ENCODE measurements at regions not wholly inside any gene's neighbourhood (a gene's known extent, or its start where the extent isn't known, plus 50 kb on each side); places are given as distances from the start of the nearest gene placed in this dataset.
"Not testable (repeated sequence)": the region's sequence is repeated elsewhere in the genome, so short reads cannot be mapped to it uniquely, and the experiment has no call there.

GRCh38 chr9:104276709-104277245, 182.7 kb downstream of the SMC2 start:
- DNase-seq = no peak

DNA sequence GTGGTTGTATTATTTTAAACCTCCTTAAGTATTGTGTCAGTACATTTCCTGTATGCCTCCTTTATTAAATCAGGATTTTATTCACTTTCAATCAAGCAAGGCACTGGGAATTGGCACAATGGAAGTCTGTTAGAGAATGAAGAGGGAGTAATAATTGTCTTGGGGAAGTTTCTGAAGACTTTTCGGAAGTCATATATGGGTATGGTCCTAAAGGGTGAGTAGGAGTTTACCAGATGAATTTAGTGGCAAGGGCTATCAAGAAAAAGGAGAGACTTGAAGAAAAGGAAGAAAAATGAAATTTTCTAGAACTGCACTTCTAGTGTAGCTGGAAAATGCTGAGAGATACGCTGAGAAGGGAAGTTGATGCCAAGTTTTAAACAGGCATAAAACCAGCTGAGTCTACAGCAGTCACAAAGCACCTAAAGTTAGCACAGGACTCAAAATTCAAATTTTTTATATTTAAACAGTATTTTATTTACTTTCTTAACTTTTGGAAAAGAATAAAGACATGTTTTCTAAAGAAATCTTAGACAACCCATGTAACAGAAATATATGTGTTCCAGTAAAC, 184.9 kb downstream of the SMC2 start:
- DNase-seq = no peak

DNA sequence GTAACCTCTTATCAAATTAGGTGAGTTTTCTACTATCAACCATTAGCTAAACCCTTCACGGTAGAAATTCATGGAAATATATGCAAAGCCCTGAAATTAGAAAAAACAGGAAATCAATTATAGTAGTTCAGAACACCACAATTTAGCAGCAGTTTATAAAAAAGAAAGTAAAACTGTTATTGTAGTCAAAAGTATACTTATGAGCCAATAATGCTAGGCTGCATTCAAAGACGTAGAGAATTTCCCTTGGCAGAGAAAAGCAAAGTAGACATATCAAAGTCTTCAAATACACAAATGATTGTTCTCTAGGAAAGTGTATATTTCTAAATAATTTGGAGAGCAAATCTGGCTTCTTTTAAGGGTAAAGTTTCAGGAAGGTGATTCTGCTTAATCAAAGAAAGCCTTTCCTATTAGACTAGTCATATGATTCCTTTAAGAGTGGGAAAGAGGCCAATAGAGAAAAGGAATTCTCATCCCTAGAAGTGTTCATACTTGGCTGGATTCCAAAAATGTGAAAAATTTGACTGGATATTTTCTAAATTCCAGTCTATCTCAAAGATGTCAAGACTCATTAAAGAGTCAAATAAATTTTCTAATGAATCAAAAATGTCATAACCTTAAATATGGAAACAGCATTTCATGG, 185.5 kb downstream of the SMC2 start:
- no peak for DNase-seq

DNA sequence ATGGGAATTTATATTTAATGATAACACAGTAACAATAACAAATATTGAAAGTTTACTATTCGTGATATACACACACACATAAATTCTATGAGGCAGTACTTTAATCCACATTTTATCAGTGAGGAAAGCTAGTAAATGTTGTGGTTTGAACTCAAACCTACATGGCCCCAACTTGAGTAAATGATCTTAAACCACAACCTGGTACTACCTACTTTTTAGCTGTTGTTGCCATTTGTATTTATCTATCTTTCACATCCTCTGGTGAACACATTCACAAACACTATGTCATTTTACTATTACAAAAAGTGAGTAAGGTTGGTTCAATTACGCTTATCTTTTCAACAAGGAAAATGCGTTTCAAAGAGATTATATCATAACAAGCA, 186.1 kb downstream of the SMC2 start:
- DNase-seq = no peak

DNA sequence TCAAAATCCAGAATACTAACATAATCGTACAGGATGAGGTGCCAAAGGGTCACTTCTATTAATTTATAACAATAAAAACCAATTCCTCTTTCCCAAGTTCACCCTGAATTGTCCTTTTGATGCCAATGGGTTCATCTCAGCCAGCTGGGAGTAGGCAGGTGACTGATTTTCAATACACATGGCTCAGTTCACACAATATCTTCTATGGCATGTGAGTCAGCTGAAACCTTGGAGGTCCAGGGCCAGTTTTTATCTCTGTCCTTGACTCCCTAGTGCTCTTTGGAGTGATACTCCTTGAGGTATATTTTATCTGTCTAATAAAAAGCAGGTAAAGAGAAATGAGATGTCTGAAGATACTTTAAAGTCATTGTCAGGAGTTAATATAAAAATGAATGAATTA, 186.6 kb downstream of the SMC2 start:
- DNase-seq = no peak

DNA sequence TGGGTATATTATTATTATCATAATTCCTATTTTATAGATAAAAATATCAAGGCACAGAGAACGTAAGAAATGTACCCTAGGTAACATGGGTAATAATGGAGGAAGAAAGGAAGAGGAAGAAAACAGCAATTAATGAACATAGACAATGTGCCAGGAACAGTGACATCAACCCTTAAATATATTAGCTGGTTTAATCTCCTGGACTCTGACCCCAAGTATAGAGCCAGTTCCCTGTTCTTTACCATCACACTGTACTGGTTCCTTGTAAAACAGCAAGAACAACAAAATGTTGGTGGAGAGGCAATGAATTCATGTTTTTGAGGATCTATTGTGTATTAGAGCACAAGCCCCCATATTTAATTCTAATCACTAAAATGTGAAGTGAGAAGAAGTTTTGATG, 192.1 kb downstream of the SMC2 start:
- no peak for DNase-seq

DNA sequence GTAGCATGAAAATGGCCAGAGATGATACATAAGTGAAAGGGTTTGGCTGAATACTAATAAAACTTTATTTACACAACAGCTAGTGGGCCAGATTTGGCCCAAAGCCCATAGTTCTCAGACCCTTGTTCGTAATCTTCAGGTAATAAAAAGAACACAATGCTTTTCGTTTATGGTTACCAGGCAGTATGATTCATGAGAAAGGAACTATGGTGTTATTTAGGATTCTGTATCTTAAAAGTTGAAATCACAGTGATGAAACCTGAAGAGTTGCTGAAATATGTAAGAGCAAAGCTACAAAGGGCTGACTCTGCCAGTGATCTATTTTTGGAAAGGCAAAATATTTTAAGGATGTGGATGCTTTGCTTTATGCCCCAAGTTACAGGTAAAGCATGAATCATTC, 192.7 kb downstream of the SMC2 start:
- DNase-seq = no peak

GRCh38 chr9:104287253-104287878, 193.3 kb downstream of the SMC2 start:
- no peak for DNase-seq

DNA sequence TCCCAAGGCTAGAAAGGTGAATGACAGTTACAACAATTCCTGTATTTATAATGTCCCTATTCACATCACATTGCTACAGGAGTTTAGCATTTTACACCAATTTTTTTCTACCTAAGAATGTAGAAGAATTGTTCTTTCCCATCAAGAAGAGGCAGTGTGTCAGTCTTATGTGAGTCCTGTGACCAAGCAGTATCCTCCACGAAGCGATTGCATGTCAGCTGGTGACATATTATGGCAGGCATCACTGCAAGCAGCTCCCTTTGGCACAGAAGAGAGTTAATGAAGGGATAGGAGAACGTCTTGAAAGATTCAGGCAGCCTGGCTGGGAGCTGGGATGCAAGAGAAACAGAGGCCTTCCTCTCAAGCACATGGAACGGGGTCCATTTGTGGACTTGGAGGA, 199.8 kb downstream of the SMC2 start:
- DNase-seq = no peak

GRCh38 chr9:104300124-104300523, 203.9 kb upstream of the OR13F1 start:
- no peak for DNase-seq

- no peak for DNase-seq
Measured at GRCh38 chr9:104301755-104302154, 202.3 kb upstream of the OR13F1 start.

DNA sequence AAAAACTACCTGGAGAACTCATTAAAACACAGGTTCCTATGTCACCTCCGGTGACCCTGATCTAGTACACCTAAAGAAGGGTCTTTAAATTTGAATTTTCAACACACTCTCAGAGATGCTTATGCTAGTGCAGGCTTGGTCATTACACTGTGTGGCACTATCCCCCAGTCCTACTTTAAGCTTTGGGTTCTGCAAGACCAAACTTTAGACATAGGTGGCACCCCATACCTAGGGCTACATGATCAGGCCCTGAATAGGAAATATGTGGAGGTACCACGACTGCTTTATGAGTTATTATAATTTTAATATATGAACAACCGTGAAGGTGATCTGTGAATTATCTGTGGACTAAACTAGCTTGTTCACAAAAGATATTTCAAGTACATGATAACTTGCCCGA, 201.3 kb upstream of the OR13F1 start:
- no peak for DNase-seq

GRCh38 chr9:104304925-104305324, 199.1 kb upstream of the OR13F1 start:
- DNase-seq = no peak

GRCh38 chr9:104313396-104314110, 190.5 kb upstream of the OR13F1 start:
- DNase-seq = no peak

GRCh38 chr9:104316201-104317009, 187.7 kb upstream of the OR13F1 start:
- not testable (repeated sequence) for DNase-seq

DNA sequence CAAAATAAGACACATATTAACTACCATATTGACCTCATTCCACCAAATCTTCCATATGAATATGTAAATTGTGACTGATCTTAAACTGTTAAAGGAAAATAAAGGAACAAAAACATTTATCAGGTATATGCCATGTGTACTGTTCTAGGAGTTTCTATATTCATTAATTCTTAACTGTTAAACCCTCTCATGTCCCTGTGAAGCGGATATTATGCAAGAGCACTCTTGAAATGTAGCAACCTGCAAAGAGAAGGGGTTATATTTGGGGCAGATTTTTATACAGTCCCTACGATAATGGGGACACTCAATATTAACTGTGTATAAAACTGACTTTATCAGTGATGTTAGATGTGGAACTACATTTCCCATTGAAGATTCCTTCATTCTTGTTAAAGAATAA, 184.9 kb upstream of the OR13F1 start:
- DNase-seq = no peak

GRCh38 chr9:104319685-104320084, 184.4 kb upstream of the OR13F1 start:
- DNase-seq = no peak

DNA sequence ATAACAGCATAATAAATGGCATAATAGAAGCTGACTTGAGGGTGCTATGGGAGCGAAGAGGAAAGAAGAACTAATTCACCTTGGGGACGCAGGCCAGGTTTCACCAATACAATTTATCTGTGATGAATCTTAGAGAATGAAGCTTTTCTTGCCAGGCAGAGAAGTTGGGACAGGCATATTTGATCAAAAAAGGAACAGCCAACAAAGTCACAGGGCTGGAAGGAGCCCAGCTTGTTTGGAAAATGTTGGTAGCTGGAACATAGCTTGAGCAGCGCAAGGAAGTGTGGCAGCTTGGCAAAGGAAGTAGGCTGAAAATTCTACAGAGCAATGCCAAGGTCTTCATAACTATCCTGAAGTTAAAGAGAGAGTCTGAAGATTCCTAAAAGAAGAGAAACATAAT, 181.5 kb upstream of the OR13F1 start:
- DNase-seq = no peak

- not testable (repeated sequence) for DNase-seq
Measured at GRCh38 chr9:104323967-104324694, 179.9 kb upstream of the OR13F1 start.

GRCh38 chr9:104326912-104327311, 177.2 kb upstream of the OR13F1 start:
- no peak for DNase-seq

DNA sequence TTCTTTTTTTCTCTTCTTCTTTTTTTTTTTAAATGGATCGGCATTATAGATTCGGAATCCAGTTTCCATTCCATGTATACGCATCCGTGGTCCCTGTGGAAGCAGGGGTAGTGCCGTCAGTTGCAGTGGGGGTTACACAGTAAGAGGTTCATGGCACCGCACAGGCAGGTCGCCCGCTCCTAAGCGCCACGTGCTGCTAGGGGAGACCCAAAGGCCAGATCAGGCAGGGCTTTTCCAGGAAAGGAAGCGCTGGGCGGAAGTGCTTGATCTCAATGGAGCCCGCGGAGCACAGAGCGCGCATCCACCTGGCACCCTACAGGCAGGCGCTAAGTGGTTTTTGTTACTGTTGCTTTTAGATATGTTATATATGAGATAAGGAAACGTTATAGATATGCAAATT, 174.8 kb upstream of the OR13F1 start:
- no peak for DNase-seq

GRCh38 chr9:104330841-104331240, 173.2 kb upstream of the OR13F1 start:
- no peak for DNase-seq

Data from T-helper 2 cell (primary cell).